H9 (cell line): ENCODE measurements at regions not wholly inside any gene's neighbourhood (a gene's known extent, or its start where the extent isn't known, plus 50 kb on each side); places are given as distances from the start of the nearest gene placed in this dataset.

Experiments used
- DNase-seq: peaks from one replicate; pipeline ENCODE4 v3.0.0-alpha.2; 2017
- H2AFZ ChIP-seq: one replicate; pipeline ENCODE4 v1.6.1; 2013; ENCODE audit warnings: mild to moderate bottlenecking, low read length, control low read depth, moderate library complexity
- H2AK5ac ChIP-seq: 2 replicates; pipeline ENCODE4 v1.6.1; 2013; ENCODE audit warnings: low read length, control low read depth, mixed read lengths; ENCODE audit not compliant: insufficient read length
- H2BK120ac ChIP-seq: one replicate; pipeline ENCODE4 v1.6.1; 2013; ENCODE audit warnings: low read depth, mild to moderate bottlenecking, low read length, control low read depth, inconsistent platforms; ENCODE audit not compliant: poor library complexity, severe bottlenecking
- H2BK12ac ChIP-seq: 2 replicates; pipeline ENCODE4 v1.6.1; 2013; ENCODE audit warnings: low read length, control low read depth, mixed read lengths, low read depth; ENCODE audit not compliant: insufficient read length
- H2BK15ac ChIP-seq: 2 replicates; pipeline ENCODE4 v1.6.1; 2013; ENCODE audit warnings: low read depth, low read length, control low read depth
- H2BK20ac ChIP-seq: one replicate; pipeline ENCODE4 v1.6.1; 2013; ENCODE audit warnings: low read depth, mild to moderate bottlenecking, low read length, control low read depth, inconsistent platforms; ENCODE audit not compliant: poor library complexity, severe bottlenecking
- H2BK5ac ChIP-seq: 2 replicates; pipeline ENCODE4 v1.6.1; 2013; ENCODE audit warnings: low read length, control low read depth, mixed read lengths; ENCODE audit not compliant: insufficient read length
- H3K14ac ChIP-seq: 2 replicates; pipeline ENCODE4 v1.6.1; 2013; ENCODE audit warnings: low read length, control low read depth; ENCODE audit not compliant: insufficient read depth
- H3K18ac ChIP-seq: 2 replicates; pipeline ENCODE4 v1.6.1; 2013; ENCODE audit warnings: low read depth, mild to moderate bottlenecking, mixed read lengths, low read length, control low read depth; ENCODE audit not compliant: insufficient read length
- H3K23ac ChIP-seq: 2 replicates; pipeline ENCODE4 v1.6.1; 2013; ENCODE audit warnings: low read length, control low read depth, mixed read lengths, low read depth; ENCODE audit not compliant: insufficient read length
- H3K23me2 ChIP-seq: 2 replicates; pipeline ENCODE4 v1.6.1; 2013; ENCODE audit warnings: low read depth, mild to moderate bottlenecking, mixed read lengths, low read length, control low read depth; ENCODE audit not compliant: insufficient read length, poor library complexity, severe bottlenecking
- H3K27ac ChIP-seq: 2 replicates; pipeline ENCODE4 v1.5.1; 2013; ENCODE audit warnings: low read length, control low read depth, mixed read lengths, low read depth; ENCODE audit not compliant: insufficient read length
- H3K27me3 ChIP-seq: 2 replicates; pipeline ENCODE4 v1.6.1; 2013; ENCODE audit warnings: low read length, control low read depth, inconsistent platforms; ENCODE audit not compliant: insufficient read depth
- H3K4ac ChIP-seq: 2 replicates; pipeline ENCODE4 v1.6.1; 2013; ENCODE audit warnings: low read depth, mild to moderate bottlenecking, control low read depth, inconsistent platforms, low read length, moderate library complexity
- H3K4me1 ChIP-seq: 2 replicates; pipeline ENCODE4 v1.6.1; 2013; ENCODE audit warnings: low read length, control low read depth, inconsistent platforms; ENCODE audit not compliant: insufficient read depth
- H3K4me2 ChIP-seq: 2 replicates; pipeline ENCODE4 v1.6.1; 2013; ENCODE audit warnings: low read length, control low read depth, mixed read lengths; ENCODE audit not compliant: insufficient read length, insufficient read depth
- H3K56ac ChIP-seq: 2 replicates; pipeline ENCODE4 v1.6.1; 2013; ENCODE audit warnings: low read depth, mild to moderate bottlenecking, mixed read lengths, low read length, control low read depth; ENCODE audit not compliant: insufficient read length
- H3K79me1 ChIP-seq: 2 replicates; pipeline ENCODE4 v1.6.1; 2013; ENCODE audit warnings: low read depth, mild to moderate bottlenecking, moderate library complexity, low read length, control low read depth, inconsistent platforms; ENCODE audit not compliant: insufficient read depth, poor library complexity, severe bottlenecking
- H3K79me2 ChIP-seq: 2 replicates; pipeline ENCODE4 v1.6.1; 2013; ENCODE audit warnings: low read length, control low read depth, inconsistent platforms; ENCODE audit not compliant: insufficient read depth
- H3K9ac ChIP-seq: 2 replicates; pipeline ENCODE4 v1.6.1; 2013; ENCODE audit warnings: low read length, control low read depth, mixed read lengths; ENCODE audit not compliant: insufficient read length; ENCODE audit errors: extremely low read depth
- H3K9me3 ChIP-seq: one replicate; pipeline ENCODE4 v1.6.1; 2013; ENCODE audit warnings: low read depth, low read length, inconsistent platforms; ENCODE audit not compliant: control insufficient read depth
- H3T11ph ChIP-seq: one replicate; pipeline ENCODE4 v1.6.1; 2013; ENCODE audit warnings: mild to moderate bottlenecking, low read length, control low read depth, inconsistent platforms
- H4K20me1 ChIP-seq: one replicate; pipeline ENCODE4 v1.6.1; 2013; ENCODE audit not compliant: control insufficient read depth, insufficient read length, insufficient read depth
- H4K5ac ChIP-seq: 2 replicates; pipeline ENCODE4 v1.6.1; 2013; ENCODE audit warnings: low read depth, mild to moderate bottlenecking, mixed read lengths, low read length, control low read depth; ENCODE audit not compliant: insufficient read length
- H4K8ac ChIP-seq: replicated peaks from 2 replicates; pipeline ENCODE4 v1.6.1; 2013; ENCODE audit warnings: low read length, control low read depth, mixed read lengths, low read depth; ENCODE audit not compliant: insufficient read length
- H4K91ac ChIP-seq: 2 replicates; pipeline ENCODE4 v1.6.1; 2013; ENCODE audit warnings: low read depth, mild to moderate bottlenecking, moderate library complexity, mixed read lengths, low read length, control low read depth; ENCODE audit not compliant: insufficient read length
- H3K27ac Mint-ChIP-seq, 3 experiments: 2 replicates in 2 of 3; 3 replicates in 1 of 3; pipeline ENCODE4 v1.8.0; 2020 to 2021; ENCODE audit warnings: mixed read lengths in 3 of 3, mild to moderate bottlenecking in 1 of 3, moderate library complexity in 1 of 3
- H3K27me3 Mint-ChIP-seq: 2 replicates; pipeline ENCODE4 v1.8.0; 2021; ENCODE audit warnings: low read depth, mild to moderate bottlenecking, moderate library complexity, mixed read lengths
- H3K36me3 Mint-ChIP-seq, 3 experiments: 2 replicates in 2 of 3; 3 replicates in 1 of 3; pipeline ENCODE4 v1.8.0; 2020 to 2021; ENCODE audit warnings: low read depth in 3 of 3, mixed read lengths in 3 of 3; ENCODE audit not compliant: insufficient read depth in 1 of 3
- H3K4me1 Mint-ChIP-seq, 2 experiments: 2 replicates each; pipeline ENCODE4 v1.8.0; 2020; ENCODE audit warnings: mixed read lengths in 2 of 2
- H3K4me3 Mint-ChIP-seq, 2 experiments: 2 replicates in 1 of 2; 3 replicates in 1 of 2; pipeline ENCODE4 v1.8.0; 2020 to 2021; ENCODE audit warnings: mild to moderate bottlenecking in 2 of 2, mixed read lengths in 2 of 2, moderate library complexity in 1 of 2
- H3K9me3 Mint-ChIP-seq, 2 experiments: 2 replicates in 1 of 2; 3 replicates in 1 of 2; pipeline ENCODE4 v1.8.0; 2020; ENCODE audit warnings: mild to moderate bottlenecking in 2 of 2, mixed read lengths in 2 of 2, moderate library complexity in 1 of 2
- WGBS: extraction: QIAGEN DNeasy Blood & Tissue Kit; methylation state at CpG from one replicate; pipeline ENCODE4 v1.1.7; 2013; ENCODE audit warnings: missing lambda C conversion rate, low lambda C conversion rate, mixed read lengths; ENCODE audit not compliant: insufficient read length; ENCODE audit errors: extremely low coverage; 5-methylcytosine and 5-hydroxymethylcytosine counted together
- TF ChIP-seq, protein P1 (sequence below): fragments of 200-600 bp; sonication (generic); conservative IDR thresholded peaks from 3 replicates; pipeline ENCODE4 v1.8.0; 2021; ENCODE audit warnings: antibody characterized with exemption, mild to moderate bottlenecking

DNA sequence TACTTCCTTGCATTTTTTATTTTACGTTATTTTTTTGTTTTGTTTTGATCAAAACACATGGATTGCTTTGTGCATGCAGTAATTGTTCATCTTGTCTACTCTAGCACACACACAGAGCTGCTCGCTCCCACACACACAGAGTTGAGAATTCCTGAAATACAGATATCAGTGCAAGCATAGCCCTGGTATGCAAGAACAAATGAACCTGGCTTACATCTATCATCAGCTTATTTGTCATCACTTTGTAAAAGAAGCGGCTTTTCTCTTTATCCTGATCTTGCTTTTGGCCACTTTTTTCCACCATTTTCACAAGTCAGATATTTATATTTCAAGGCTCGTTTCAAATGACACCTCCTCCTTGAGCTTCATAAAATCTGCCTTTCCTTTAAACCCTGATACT, 1435.7 kb downstream of the MAT2B start:
- no peak overlapping the region for H3K4me3 Mint-ChIP-seq
- Histone ChIP-seq H3K18ac (no peak overlapping the region), H3K27me3 (no peaks in the 10 kb centered on the region), H2BK12ac (no peak overlapping the region), H3K79me1 (no peaks in the 10 kb centered on the region), H2BK20ac (no peak overlapping the region), H3K23ac (no peak overlapping the region), H2BK5ac (no peak overlapping the region), H3K9ac (no peak overlapping the region), H2BK15ac (no peak overlapping the region), H2AK5ac (no peak overlapping the region), H3K14ac (no peak overlapping the region), H4K5ac (no peak overlapping the region), H3K4me2 (no peak overlapping the region), H3K4ac (no peak overlapping the region), H2BK120ac (no peak overlapping the region), H3T11ph (no peak overlapping the region), H4K8ac (no peak overlapping the region), H3K56ac (no peak overlapping the region), H4K91ac (no peak overlapping the region), H2AFZ (no peak overlapping the region), H3K9me3 (no peaks in the 10 kb centered on the region), H4K20me1 (no peaks in the 10 kb centered on the region), H3K4me1 (no peaks in the 10 kb centered on the region), H3K79me2 (no peaks in the 10 kb centered on the region), H3K23me2 (no peaks in the 10 kb centered on the region), H3K27ac (no peak overlapping the region)
- TF ChIP-seq, protein P1, sequence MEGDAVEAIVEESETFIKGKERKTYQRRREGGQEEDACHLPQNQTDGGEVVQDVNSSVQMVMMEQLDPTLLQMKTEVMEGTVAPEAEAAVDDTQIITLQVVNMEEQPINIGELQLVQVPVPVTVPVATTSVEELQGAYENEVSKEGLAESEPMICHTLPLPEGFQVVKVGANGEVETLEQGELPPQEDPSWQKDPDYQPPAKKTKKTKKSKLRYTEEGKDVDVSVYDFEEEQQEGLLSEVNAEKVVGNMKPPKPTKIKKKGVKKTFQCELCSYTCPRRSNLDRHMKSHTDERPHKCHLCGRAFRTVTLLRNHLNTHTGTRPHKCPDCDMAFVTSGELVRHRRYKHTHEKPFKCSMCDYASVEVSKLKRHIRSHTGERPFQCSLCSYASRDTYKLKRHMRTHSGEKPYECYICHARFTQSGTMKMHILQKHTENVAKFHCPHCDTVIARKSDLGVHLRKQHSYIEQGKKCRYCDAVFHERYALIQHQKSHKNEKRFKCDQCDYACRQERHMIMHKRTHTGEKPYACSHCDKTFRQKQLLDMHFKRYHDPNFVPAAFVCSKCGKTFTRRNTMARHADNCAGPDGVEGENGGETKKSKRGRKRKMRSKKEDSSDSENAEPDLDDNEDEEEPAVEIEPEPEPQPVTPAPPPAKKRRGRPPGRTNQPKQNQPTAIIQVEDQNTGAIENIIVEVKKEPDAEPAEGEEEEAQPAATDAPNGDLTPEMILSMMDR: no peak
- no CpG with 5 or more reads among the region's 4 CpGs for WGBS
- H3K27me3 Mint-ChIP-seq: no peaks in the 10 kb centered on the region
- H3K4me1 Mint-ChIP-seq: no peaks in the 10 kb centered on the region
- H3K9me3 Mint-ChIP-seq: peaks cover 4 to 5% of the 10 kb centered on the region in 2 experiments; a peak in 3 of 5 replicates
- no peak overlapping the region; a peak in 1 of 7 replicates for H3K27ac Mint-ChIP-seq
- H3K36me3 Mint-ChIP-seq: peaks cover 0 to 7% (median 2%) of the 10 kb centered on the region in 3 experiments; a peak in 2 of 7 replicates
- no peak for DNase-seq
